H1 (cell line): ENCODE measurements at regions not wholly inside any gene's neighbourhood (a gene's known extent, or its start where the extent isn't known, plus 50 kb on each side); places are given as distances from the start of the nearest gene placed in this dataset.

Experiments used
- CTCF ChIA-PET: fragments of 300-600 bp; sonication (Branson Sonifier 250); formaldehyde crosslinking; loops from one replicate; lab custom pipeline; 2021; ENCODE audit not compliant: partially characterized antibody; lab: Charles Lee
- POLR2A ChIA-PET: fragments of 300-600 bp; sonication (Branson Sonifier 250); formaldehyde crosslinking; loops from one replicate; lab custom pipeline; 2021; ENCODE audit warnings: inconsistent platforms; ENCODE audit not compliant: partially characterized antibody; lab: Charles Lee
- DNase-seq, 2 experiments: peaks; one replicate each; pipeline versions ENCODE4 v3.0.0 to v3.0.0-alpha.2; 2010 to 2022; ENCODE audit warnings: low spot score in 2 of 2, low read depth in 1 of 2, mixed read lengths in 1 of 2
- FAIRE-seq: peaks from 2 replicates; lab custom pipeline; 2011; peaks lifted over from hg19 to GRCh38; lab: Jason Lieb, UNC
- H2AFZ ChIP-seq: 2 replicates; pipeline ENCODE4 v1.8.1; 2012; ENCODE audit warnings: low read length, inconsistent platforms
- H2AK5ac ChIP-seq: 2 replicates; pipeline ENCODE4 v1.6.1; 2013; ENCODE audit warnings: low read depth, low read length
- H2BK120ac ChIP-seq: replicated peaks from 2 replicates; pipeline ENCODE3; 2013; ENCODE audit warnings: low read depth, low read length, inconsistent platforms
- H2BK12ac ChIP-seq: 2 replicates; pipeline ENCODE4 v1.6.1; 2013; ENCODE audit warnings: low read depth, low read length
- H2BK15ac ChIP-seq: 2 replicates; pipeline ENCODE4 v1.6.1; 2013; ENCODE audit warnings: low read length
- H2BK20ac ChIP-seq: 2 replicates; pipeline ENCODE4 v1.6.1; 2013; ENCODE audit warnings: low read length
- H2BK5ac ChIP-seq: 2 replicates; pipeline ENCODE4 v1.6.1; 2013; ENCODE audit warnings: low read depth, low read length
- H3K14ac ChIP-seq: 2 replicates; pipeline ENCODE4 v1.6.1; 2013; ENCODE audit warnings: inconsistent platforms; ENCODE audit not compliant: insufficient read length
- H3K18ac ChIP-seq: 2 replicates; pipeline ENCODE4 v1.6.1; 2013; ENCODE audit warnings: low read length; ENCODE audit errors: extremely low read depth
- H3K23ac ChIP-seq: 2 replicates; pipeline ENCODE4 v1.6.1; 2013; ENCODE audit warnings: inconsistent platforms; ENCODE audit not compliant: insufficient read length
- H3K23me2 ChIP-seq: 2 replicates; pipeline ENCODE4 v1.6.1; 2013; ENCODE audit warnings: low read depth, low read length
- H3K27ac ChIP-seq: 2 replicates; pipeline ENCODE4 v1.6.1; 2011; ENCODE audit warnings: low read depth, low read length, inconsistent platforms
- H3K27me3 ChIP-seq, 4 experiments: replicated peaks in 1 of 4; 1 replicate in 1 of 4; 2 replicates in 3 of 4; pipeline versions ENCODE4 v1.6.1 to v1.8.1; 2011 to 2013; ENCODE audit warnings: low read length in 3 of 4, mild to moderate bottlenecking in 3 of 4, inconsistent platforms in 2 of 4, mixed read lengths in 2 of 4, moderate library complexity in 1 of 4; ENCODE audit not compliant: control insufficient read depth in 3 of 4, insufficient read depth in 3 of 4; ENCODE audit errors: extremely low read depth in 1 of 4
- H3K36me3 ChIP-seq, 4 experiments: 2 replicates each; pipeline versions ENCODE4 v1.6.1 to v1.8.1; 2011 to 2013; ENCODE audit warnings: mild to moderate bottlenecking in 4 of 4, low read length in 3 of 4, moderate library complexity in 2 of 4, control low read depth in 1 of 4, inconsistent platforms in 1 of 4; ENCODE audit not compliant: insufficient read depth in 4 of 4, control insufficient read depth in 2 of 4
- H3K4ac ChIP-seq: replicated peaks from 2 replicates; pipeline ENCODE3; 2013; ENCODE audit warnings: low read length, low read depth, mixed read lengths, inconsistent platforms; ENCODE audit not compliant: insufficient read length
- H3K4me1 ChIP-seq, 4 experiments: replicated peaks in 1 of 4; 1 replicate in 1 of 4; 2 replicates in 3 of 4; pipeline versions ENCODE4 v1.6.1 to v1.8.1; 2011 to 2013; ENCODE audit warnings: low read length in 3 of 4, inconsistent platforms in 2 of 4, mixed read lengths in 1 of 4; ENCODE audit not compliant: insufficient read depth in 4 of 4, control insufficient read depth in 3 of 4
- H3K4me2 ChIP-seq, 2 experiments: 2 replicates each; pipeline versions ENCODE4 v1.6.1 to v1.8.1; 2011 to 2013; ENCODE audit warnings: low read depth in 2 of 2, low read length in 2 of 2, control low read depth in 1 of 2, inconsistent platforms in 1 of 2, mild to moderate bottlenecking in 1 of 2; ENCODE audit not compliant: insufficient read depth in 1 of 2
- H3K4me3 ChIP-seq, 4 experiments: fragments of 200-600, 300-600 bp in 1 of 4; sonication (generic), shearing (Covaris generic), sonication (Bioruptor Twin) in 1 of 4; 2 replicates each; pipeline versions ENCODE4 v1.5.1 to v1.8.1; 2011 to 2016; ENCODE audit warnings: low read length in 4 of 4, low read depth in 3 of 4, control low read depth in 2 of 4, inconsistent platforms in 2 of 4, mild to moderate bottlenecking in 2 of 4, mixed read lengths in 1 of 4, moderate library complexity in 1 of 4; ENCODE audit not compliant: insufficient read depth in 2 of 4; ENCODE audit errors: extremely low read depth in 1 of 4
- H3K56ac ChIP-seq: replicated peaks from 2 replicates; pipeline ENCODE3; 2013; ENCODE audit warnings: low read depth, mild to moderate bottlenecking, mixed read lengths, low read length, inconsistent platforms; ENCODE audit not compliant: insufficient read length
- H3K79me1 ChIP-seq: 2 replicates; pipeline ENCODE4 v1.6.1; 2013; ENCODE audit warnings: low read depth, low read length, control low read depth
- H3K79me2 ChIP-seq, 2 experiments: 2 replicates each; pipeline versions ENCODE4 v1.6.1 to v1.8.1; 2012 to 2013; ENCODE audit warnings: low read length in 2 of 2, mild to moderate bottlenecking in 2 of 2, inconsistent platforms in 1 of 2; ENCODE audit not compliant: insufficient read depth in 2 of 2, control insufficient read depth in 1 of 2
- H3K9ac ChIP-seq, 4 experiments: replicated peaks in 1 of 4; 1 replicate in 1 of 4; 2 replicates in 3 of 4; pipeline versions ENCODE4 v1.6.1 to v1.8.1; 2011 to 2013; ENCODE audit warnings: low read depth in 3 of 4, low read length in 3 of 4, control low read depth in 2 of 4, mild to moderate bottlenecking in 2 of 4, moderate library complexity in 2 of 4, inconsistent platforms in 1 of 4; ENCODE audit errors: extremely low read depth in 1 of 4
- H3K9me3 ChIP-seq, 2 experiments: 2 replicates each; pipeline versions ENCODE4 v1.6.1 to v1.8.1; 2012 to 2013; ENCODE audit warnings: mild to moderate bottlenecking in 2 of 2, moderate library complexity in 2 of 2, control low read depth in 1 of 2, inconsistent platforms in 1 of 2, low read depth in 1 of 2, low read length in 1 of 2, mixed read lengths in 1 of 2; ENCODE audit not compliant: insufficient read depth in 2 of 2
- H4K20me1 ChIP-seq, 2 experiments: replicated peaks in 1 of 2; 2 replicates each; pipeline versions ENCODE3 to v1.8.1; 2011 to 2013; ENCODE audit warnings: inconsistent platforms in 2 of 2, low read length in 2 of 2, mild to moderate bottlenecking in 1 of 2; ENCODE audit not compliant: insufficient read depth in 2 of 2, control insufficient read depth in 1 of 2
- H4K5ac ChIP-seq: 2 replicates; pipeline ENCODE4 v1.6.1; 2013; ENCODE audit warnings: low read length, low read depth, mixed read lengths, inconsistent platforms; ENCODE audit not compliant: insufficient read length
- H4K8ac ChIP-seq: 2 replicates; pipeline ENCODE4 v1.8.0; 2013; ENCODE audit warnings: mild to moderate bottlenecking, moderate library complexity, low read length, inconsistent platforms; ENCODE audit not compliant: insufficient read depth; ENCODE audit errors: extremely low read depth
- H4K91ac ChIP-seq: replicated peaks from 2 replicates; pipeline ENCODE3; 2013; ENCODE audit warnings: low read length, mixed read lengths, inconsistent platforms; ENCODE audit not compliant: insufficient read length
- CBX5 ChIP-seq: fragments of 300-800, 300-1000 bp; sonication (generic); IDR thresholded peaks from 2 replicates; pipeline ENCODE4 v1.7.1; 2016; ENCODE audit warnings: antibody characterized with exemption, low read length, low read depth
- CTBP2 ChIP-seq: IDR thresholded peaks from 2 replicates; pipeline ENCODE4 v1.7.0; 2011; ENCODE audit warnings: borderline replicate concordance, mild to moderate bottlenecking, moderate library complexity, mixed read lengths, low read length; ENCODE audit not compliant: insufficient read depth, insufficient read length
- EGR1 ChIP-seq: IDR thresholded peaks from 2 replicates; pipeline ENCODE4 v1.6.1; 2011; ENCODE audit warnings: low read depth, low read length, borderline replicate concordance
- HDAC2 ChIP-seq, 2 experiments: fragments of 300-600 bp in 1 of 2; sonication (generic) in 1 of 2; IDR thresholded peaks; 2 replicates each; pipeline ENCODE4 v1.6.1; 2011 to 2012; ENCODE audit warnings: low read depth in 2 of 2, low read length in 2 of 2, mild to moderate bottlenecking in 2 of 2, moderate library complexity in 2 of 2, borderline replicate concordance in 1 of 2, inconsistent platforms in 1 of 2
- KDM1A ChIP-seq: fragments of 200-600, 300-600 bp; sonication (generic); IDR thresholded peaks from 2 replicates; pipeline ENCODE4 v1.7.1; 2016; ENCODE audit warnings: mild to moderate bottlenecking, low read length, borderline replicate concordance
- KDM5A ChIP-seq: fragments of 200-600 bp; IDR thresholded peaks from 2 replicates; pipeline ENCODE4 v1.7.1; 2012; ENCODE audit warnings: mild to moderate bottlenecking, low read length, inconsistent platforms, mixed read lengths
- MAFK ChIP-seq: IDR thresholded peaks from 2 replicates; pipeline ENCODE4 v1.6.1; 2012; ENCODE audit warnings: low read depth, mild to moderate bottlenecking, improper control_type of control experiment, low read length
- RNF2 ChIP-seq: fragments of 200-900, 300-1000 bp; sonication (generic); IDR thresholded peaks from 2 replicates; pipeline ENCODE4 v1.7.1; 2016; ENCODE audit warnings: borderline replicate concordance, low read depth, mild to moderate bottlenecking, antibody characterized with exemption, low read length; ENCODE audit not compliant: poor library complexity, severe bottlenecking; ENCODE audit errors: missing control alignments
- SUZ12 ChIP-seq: fragments of 200-600 bp; sonication (generic); IDR thresholded peaks from 2 replicates; pipeline ENCODE4 v1.6.1; 2012; ENCODE audit warnings: mild to moderate bottlenecking, inconsistent platforms, low read length, moderate library complexity, mixed read lengths
- TAF7 ChIP-seq: optimal IDR thresholded peaks from 2 replicates; pipeline ENCODE3; 2011; ENCODE audit warnings: low read depth, mild to moderate bottlenecking, inconsistent platforms, low read length, moderate library complexity, borderline replicate concordance
- WGBS, 2 experiments: shearing (Covaris generic) in 1 of 2; methylation state at CpG; one replicate each; pipeline versions ENCODE4 v1.1.6 to v1.1.7; 2013 to 2015; ENCODE audit warnings: low lambda C conversion rate in 2 of 2, mixed read lengths in 2 of 2, inconsistent platforms in 1 of 2, low coverage in 1 of 2, missing lambda C conversion rate in 1 of 2; ENCODE audit not compliant: insufficient replicate concordance in 2 of 2, insufficient coverage in 1 of 2, insufficient read length in 1 of 2; ENCODE audit errors: extremely low coverage in 1 of 2, missing lambda C conversion rate in 1 of 2; 5-methylcytosine and 5-hydroxymethylcytosine counted together
- TF ChIP-seq, protein P1 (sequence below): IDR thresholded peaks from 2 replicates; pipeline ENCODE4 v1.6.1; 2011; ENCODE audit warnings: low read length, improper control_type of control experiment
- TF ChIP-seq, protein P2 (sequence below): IDR thresholded peaks from 2 replicates; pipeline ENCODE4 v1.6.1; 2012; ENCODE audit warnings: inconsistent platforms

DNA sequence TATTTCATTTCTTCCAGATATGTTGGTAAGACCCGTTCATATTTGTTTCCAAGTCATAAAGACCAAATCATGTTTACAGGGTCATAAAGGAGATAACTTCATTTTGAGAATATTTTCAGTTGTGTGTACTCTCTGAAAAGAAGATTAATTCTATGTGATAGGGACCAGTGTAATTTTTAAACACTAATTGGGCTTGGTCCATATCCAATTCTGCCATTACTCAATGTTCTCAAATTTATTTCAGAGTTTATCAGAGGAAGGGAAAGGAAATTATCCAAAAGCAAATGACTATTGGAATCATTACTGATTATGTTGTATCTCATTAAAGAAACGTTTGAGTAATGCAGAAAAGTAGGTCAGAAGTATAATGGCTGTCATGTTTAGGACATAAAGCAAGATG is 126.8 kb upstream of the DCN start:
- H3K18ac ChIP-seq, result no peak overlapping the region
- H3K4me3 ChIP-seq, result no peak overlapping the region
- H3K4ac ChIP-seq, result no peak overlapping the region
- ChIA-PET POLR2A (no interaction called here), CTCF (no interaction called here)
- H2BK5ac ChIP-seq, result no peak overlapping the region
- H2BK12ac ChIP-seq, result no peak overlapping the region
- H3K27me3 ChIP-seq, result no peaks in the 10 kb centered on the region; a peak in 1 of 7 replicates
- no peak overlapping the region for H3K14ac ChIP-seq
- H4K91ac ChIP-seq, result no peak overlapping the region
- no peak overlapping the region for H3K56ac ChIP-seq
- WGBS, 2 experiments, result 97% methylated on average over 2 of the region's 2 CpGs; no CpG with 5 or more reads in 1 of the 2 experiments
- FAIRE-seq (no peak), DNase-seq (no peak)
- H3K79me1 ChIP-seq, result no peaks in the 10 kb centered on the region
- H2BK120ac ChIP-seq, result no peak overlapping the region
- no peak overlapping the region for H2AK5ac ChIP-seq
- H3K9me3 ChIP-seq, result 0 out of 4 replicates have a peak, but pooled peaks cover 0 to 3% of the 10 kb centered on the region in 2 experiments
- no peak overlapping the region for H2BK20ac ChIP-seq
- H2BK15ac ChIP-seq, result no peak overlapping the region
- no peak overlapping the region for H4K5ac ChIP-seq
- no peaks in the 10 kb centered on the region for H3K36me3 ChIP-seq
- H3K23me2 ChIP-seq, result no peaks in the 10 kb centered on the region
- H3K27ac ChIP-seq, result no peak overlapping the region
- no peaks in the 10 kb centered on the region for H3K79me2 ChIP-seq
- no peak overlapping the region for H3K9ac ChIP-seq
- peaks cover 0 to 4% (median under 1%) of the 10 kb centered on the region in 4 experiments; a peak in 2 of 7 replicates for H3K4me1 ChIP-seq
- H4K20me1 ChIP-seq, result no peaks in the 10 kb centered on the region
- no peak overlapping the region for H3K23ac ChIP-seq
- no peak overlapping the region for H3K4me2 ChIP-seq
- H4K8ac ChIP-seq, result no peak overlapping the region
- H2AFZ ChIP-seq, result no peak overlapping the region
- TF ChIP-seq SUZ12 (no peak), MAFK (no peak), RNF2 (no peak), CTBP2 (no peak), CBX5 (no peak), KDM1A (no peak), EGR1 (no peak), HDAC2 (IDR thresholded peaks at IDR 0.05; ENCODE audit: borderline replicate concordance in 1 of 2, low read depth in 2 of 2, low read length in 2 of 2) (no peak), TAF7 (no peak), KDM5A (no peak)
- TF ChIP-seq, protein P1, sequence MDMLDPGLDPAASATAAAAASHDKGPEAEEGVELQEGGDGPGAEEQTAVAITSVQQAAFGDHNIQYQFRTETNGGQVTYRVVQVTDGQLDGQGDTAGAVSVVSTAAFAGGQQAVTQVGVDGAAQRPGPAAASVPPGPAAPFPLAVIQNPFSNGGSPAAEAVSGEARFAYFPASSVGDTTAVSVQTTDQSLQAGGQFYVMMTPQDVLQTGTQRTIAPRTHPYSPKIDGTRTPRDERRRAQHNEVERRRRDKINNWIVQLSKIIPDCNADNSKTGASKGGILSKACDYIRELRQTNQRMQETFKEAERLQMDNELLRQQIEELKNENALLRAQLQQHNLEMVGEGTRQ, result no peak
- TF ChIP-seq, protein P2, sequence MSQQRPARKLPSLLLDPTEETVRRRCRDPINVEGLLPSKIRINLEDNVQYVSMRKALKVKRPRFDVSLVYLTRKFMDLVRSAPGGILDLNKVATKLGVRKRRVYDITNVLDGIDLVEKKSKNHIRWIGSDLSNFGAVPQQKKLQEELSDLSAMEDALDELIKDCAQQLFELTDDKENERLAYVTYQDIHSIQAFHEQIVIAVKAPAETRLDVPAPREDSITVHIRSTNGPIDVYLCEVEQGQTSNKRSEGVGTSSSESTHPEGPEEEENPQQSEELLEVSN, result no peak
